Immature natural killer cell (primary cell): ENCODE measurements at regions not wholly inside any gene's neighbourhood (a gene's known extent, or its start where the extent isn't known, plus 50 kb on each side); places are given as distances from the start of the nearest gene placed in this dataset.
"Not testable (repeated sequence)": the region's sequence is repeated elsewhere in the genome, so short reads cannot be mapped to it uniquely, and the experiment has no call there.

ENCODE experiments used
- DNase-seq, 3 donors: peaks; one replicate each; pipeline ENCODE4 v3.0.0; 2022; ENCODE audit warnings: mixed read lengths in 1 of 3
- H3K27ac Mint-ChIP-seq, 6 donors: one replicate each; pipeline ENCODE4 v1.8.0; 2020; ENCODE audit warnings: mixed read lengths in 6 of 6, mild to moderate bottlenecking in 5 of 6, inconsistent platforms in 4 of 6, moderate library complexity in 3 of 6
- H3K27me3 Mint-ChIP-seq, 3 donors: one replicate each; pipeline ENCODE4 v1.8.0; 2020 to 2021; ENCODE audit warnings: low read depth in 3 of 3, mild to moderate bottlenecking in 3 of 3, mixed read lengths in 3 of 3, moderate library complexity in 3 of 3, inconsistent platforms in 1 of 3
- H3K36me3 Mint-ChIP-seq, 3 donors: one replicate each; pipeline ENCODE4 v1.8.0; 2020; ENCODE audit warnings: mixed read lengths in 3 of 3, inconsistent platforms in 2 of 3, mild to moderate bottlenecking in 2 of 3
- H3K4me1 Mint-ChIP-seq, 2 donors: one replicate each; pipeline ENCODE4 v1.8.0; 2020; ENCODE audit warnings: inconsistent platforms in 2 of 2, mild to moderate bottlenecking in 2 of 2, mixed read lengths in 2 of 2, moderate library complexity in 1 of 2
- H3K4me3 Mint-ChIP-seq, 5 donors: one replicate each; pipeline ENCODE4 v1.8.0; 2020; ENCODE audit warnings: mild to moderate bottlenecking in 5 of 5, mixed read lengths in 5 of 5, inconsistent platforms in 3 of 5, moderate library complexity in 3 of 5
- H3K9me3 Mint-ChIP-seq, 6 donors: one replicate each; pipeline ENCODE4 v1.8.0; 2020; ENCODE audit warnings: mild to moderate bottlenecking in 6 of 6, mixed read lengths in 6 of 6, inconsistent platforms in 4 of 6, moderate library complexity in 3 of 6

DNA sequence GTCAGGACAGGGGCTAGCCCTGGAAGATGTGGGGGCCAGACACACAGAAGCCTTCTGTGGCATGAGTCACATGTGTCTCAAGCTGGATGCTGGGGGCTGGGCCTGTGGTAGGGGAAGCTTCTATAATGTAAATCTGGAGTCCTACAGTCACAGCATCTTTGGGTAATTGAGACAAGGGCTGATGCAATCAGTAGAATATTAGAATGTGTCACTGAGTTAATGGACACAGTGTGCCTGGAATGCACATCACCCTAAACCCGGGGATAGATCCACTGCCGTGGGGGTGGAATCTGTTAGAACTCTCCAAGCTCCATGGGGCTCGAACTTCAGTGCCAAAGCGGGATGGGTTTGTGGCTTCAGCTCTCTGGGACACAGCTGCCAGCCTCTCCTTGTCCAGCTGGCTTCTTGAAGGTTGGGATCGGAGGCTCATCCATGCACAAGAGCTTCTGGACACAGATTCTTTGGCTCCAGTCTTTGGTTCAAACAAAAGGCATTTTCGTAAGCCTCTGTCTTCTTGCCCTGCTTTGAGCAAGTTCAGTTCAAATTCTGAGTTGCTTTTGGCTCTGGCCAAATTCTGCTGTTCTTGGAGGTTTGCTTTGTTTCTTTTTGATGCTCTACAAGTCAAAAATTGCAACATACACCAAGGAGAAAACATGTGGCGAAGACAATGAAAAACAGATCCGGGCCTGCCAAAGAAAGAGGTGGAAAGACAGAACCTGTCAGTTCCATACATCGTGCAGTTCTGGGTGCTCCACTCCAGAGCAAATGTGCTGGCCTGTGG, 194.8 kb upstream of the ZNF32 start:
- Mint-ChIP-seq H3K27ac (peak overlapping the region in 1 of 6 donors; percentile 22), H3K4me1 (peaks cover 26 to 39% of the 10 kb centered on the region in 2 donors), H3K9me3 (no peaks in the 10 kb centered on the region), H3K4me3 (no peak overlapping the region), H3K36me3 (no peaks in the 10 kb centered on the region), H3K27me3 (peaks cover 5 to 7% (median 6%) of the 10 kb centered on the region in 3 donors)
- no peak for DNase-seq

DNA sequence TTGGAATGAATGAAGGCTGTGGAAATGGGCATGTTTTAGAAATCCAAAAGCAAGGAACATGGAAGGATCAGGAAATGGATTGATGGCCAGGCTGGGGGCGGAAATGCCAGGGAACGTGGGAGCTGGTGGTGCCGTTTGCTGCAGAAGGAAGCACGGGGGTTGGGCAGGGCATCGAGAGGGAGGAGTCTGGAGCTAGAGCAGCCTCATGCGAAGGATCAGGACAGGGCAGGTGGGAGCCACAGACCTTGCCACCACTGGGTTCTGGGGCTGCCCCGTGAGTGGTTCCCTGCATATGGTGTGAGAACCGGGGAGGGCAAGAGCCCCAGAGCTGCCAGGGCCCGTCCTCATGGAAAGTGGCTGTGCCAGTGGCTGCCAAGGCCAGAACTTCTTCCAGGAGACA, 193.8 kb upstream of the ZNF32 start:
- Mint-ChIP-seq H3K9me3 (no peaks in the 10 kb centered on the region), H3K36me3 (no peaks in the 10 kb centered on the region), H3K27ac (peak overlapping the region in 2 of 6 donors; percentile 46 to 59), H3K27me3 (peaks cover 3 to 7% (median 6%) of the 10 kb centered on the region in 3 donors), H3K4me1 (peaks cover 23 to 35% of the 10 kb centered on the region in 2 donors), H3K4me3 (no peak overlapping the region)
- no peak for DNase-seq

DNA sequence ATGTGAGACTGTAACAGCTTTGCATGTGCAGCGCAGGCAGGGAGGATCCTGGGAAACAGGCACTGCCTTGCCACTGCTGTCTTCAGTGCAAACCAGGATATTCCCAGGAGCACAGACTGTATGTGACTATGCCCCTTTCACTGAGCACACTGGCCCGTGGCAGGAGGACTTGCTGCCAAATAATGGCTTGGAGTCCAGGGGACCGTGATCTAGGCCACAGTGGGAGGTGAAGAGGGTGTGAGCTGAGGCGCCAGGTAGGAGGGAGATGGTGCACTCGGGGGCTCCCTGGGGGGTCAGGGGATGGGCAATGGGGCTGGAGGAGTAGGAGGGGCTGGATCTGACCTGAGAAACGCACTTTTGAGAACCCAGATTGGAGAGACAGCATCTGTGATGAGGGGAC, 193.4 kb upstream of the ZNF32 start:
- no peaks in the 10 kb centered on the region for H3K36me3 Mint-ChIP-seq
- H3K27me3 Mint-ChIP-seq = peaks cover 3 to 7% (median 6%) of the 10 kb centered on the region in 3 donors
- H3K4me3 Mint-ChIP-seq = no peak overlapping the region
- H3K9me3 Mint-ChIP-seq = no peaks in the 10 kb centered on the region
- peak overlapping the region in 1 of 6 donors; percentile 59 for H3K27ac Mint-ChIP-seq
- DNase-seq = no peak
- H3K4me1 Mint-ChIP-seq = peaks cover 21 to 31% of the 10 kb centered on the region in 2 donors

DNA sequence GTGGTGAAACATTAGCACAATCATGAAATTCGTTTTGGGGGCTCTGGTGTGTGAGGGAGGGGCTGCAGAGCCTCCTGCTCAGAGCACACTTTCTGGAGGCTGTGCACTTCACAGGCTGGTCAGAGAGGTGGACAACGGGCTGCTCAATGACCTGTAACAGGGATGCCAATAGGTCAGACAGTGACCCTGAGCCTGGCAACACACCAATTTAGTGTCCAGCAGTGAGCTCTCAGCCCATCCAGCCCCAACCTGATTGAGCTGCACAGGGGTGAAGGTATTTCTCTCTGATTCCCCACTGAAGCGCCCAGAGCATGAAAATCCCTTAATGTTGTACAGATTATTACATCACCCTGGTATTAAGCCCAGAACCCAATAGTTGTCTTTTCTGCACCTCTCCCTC, 191.3 kb upstream of the ZNF32 start:
- no peak for DNase-seq
- Mint-ChIP-seq H3K36me3 (no peaks in the 10 kb centered on the region), H3K4me3 (no peak overlapping the region), H3K27ac (no peak overlapping the region), H3K4me1 (peaks cover 5 to 10% of the 10 kb centered on the region in 2 donors), H3K27me3 (peaks cover 3 to 10% (median 8%) of the 10 kb centered on the region in 3 donors), H3K9me3 (no peaks in the 10 kb centered on the region)

DNA sequence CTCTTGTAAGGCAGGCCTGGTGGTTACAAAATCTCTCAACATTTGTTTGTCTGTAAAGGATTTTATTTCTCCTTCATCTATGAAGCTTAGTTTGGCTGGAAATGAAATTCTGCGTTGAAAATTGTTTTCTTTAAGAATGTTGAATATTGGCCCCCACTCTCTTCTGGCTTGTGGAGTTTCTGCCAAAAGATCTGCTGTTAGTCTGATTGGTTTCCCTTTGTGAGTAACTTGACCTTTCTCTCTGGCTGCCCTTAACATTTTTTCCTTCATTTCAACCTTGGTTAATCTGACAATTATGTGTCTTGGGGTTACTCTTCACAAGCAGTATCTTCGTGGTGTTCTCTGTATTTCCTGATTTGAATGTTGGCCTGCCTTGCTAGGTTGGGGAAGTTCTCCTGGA, 186.1 kb upstream of the ZNF32 start:
- not testable (repeated sequence) for H3K27ac Mint-ChIP-seq, H3K4me3 Mint-ChIP-seq, H3K36me3 Mint-ChIP-seq, DNase-seq, H3K4me1 Mint-ChIP-seq, H3K9me3 Mint-ChIP-seq
- H3K27me3 Mint-ChIP-seq = peaks cover 5 to 19% (median 10%) of the 10 kb centered on the region in 3 donors

DNA sequence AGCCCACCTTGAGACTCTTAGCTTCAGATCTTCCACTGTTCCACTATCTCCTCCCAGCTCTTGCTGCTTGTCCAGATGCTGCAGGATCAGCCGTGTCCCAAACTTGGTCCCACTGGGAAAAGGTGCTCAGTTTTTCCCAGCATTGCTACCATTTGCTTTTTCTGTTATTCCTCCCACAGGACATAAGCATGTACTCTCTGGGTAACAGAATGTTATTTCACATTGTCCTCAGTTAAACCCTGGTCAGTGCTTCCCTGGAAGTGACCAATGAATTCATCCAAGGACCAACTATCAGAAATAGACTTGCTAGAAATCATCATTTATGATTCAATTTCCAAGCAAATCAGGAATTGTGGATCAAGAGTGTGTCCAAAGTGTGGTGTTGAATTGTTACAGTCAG, 179.2 kb upstream of the ZNF32 start:
- Mint-ChIP-seq H3K4me3 (no peak overlapping the region), H3K9me3 (peaks cover 0 to 1% (median 0%) of the 10 kb centered on the region in 6 donors), H3K4me1 (no peaks in the 10 kb centered on the region)

DNA sequence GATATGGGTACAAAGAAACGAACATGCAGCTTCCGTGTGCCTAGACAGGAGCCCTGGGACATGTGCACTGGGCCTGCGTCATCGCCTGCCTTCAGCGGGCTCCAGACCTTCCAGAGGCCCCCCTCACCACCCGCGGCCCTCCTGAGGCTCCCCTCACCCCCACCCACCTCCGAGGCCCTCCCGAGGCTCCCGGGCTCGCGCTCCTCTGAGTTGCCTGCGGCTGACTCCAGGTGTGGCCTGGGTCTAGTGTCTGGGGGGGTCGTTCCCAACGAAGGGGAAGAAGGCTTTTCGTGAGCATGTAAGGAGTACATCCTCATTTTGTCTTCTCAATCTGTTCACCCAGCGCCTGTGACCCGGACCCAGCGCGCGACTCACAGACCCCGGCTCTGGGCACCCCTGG, 177.3 kb upstream of the ZNF32 start:
- Mint-ChIP-seq H3K27ac (no peak overlapping the region), H3K4me1 (no peaks in the 10 kb centered on the region)

More for the DNA sequence above, 179.2 kb upstream of the ZNF32 start:
- H3K36me3 Mint-ChIP-seq = peaks cover 0 to 9% (median 4%) of the 10 kb centered on the region in 3 donors
- no peak overlapping the region for H3K27ac Mint-ChIP-seq
- H3K27me3 Mint-ChIP-seq = peaks cover 0 to 7% (median 4%) of the 10 kb centered on the region in 3 donors
- no peak for DNase-seq

DNA sequence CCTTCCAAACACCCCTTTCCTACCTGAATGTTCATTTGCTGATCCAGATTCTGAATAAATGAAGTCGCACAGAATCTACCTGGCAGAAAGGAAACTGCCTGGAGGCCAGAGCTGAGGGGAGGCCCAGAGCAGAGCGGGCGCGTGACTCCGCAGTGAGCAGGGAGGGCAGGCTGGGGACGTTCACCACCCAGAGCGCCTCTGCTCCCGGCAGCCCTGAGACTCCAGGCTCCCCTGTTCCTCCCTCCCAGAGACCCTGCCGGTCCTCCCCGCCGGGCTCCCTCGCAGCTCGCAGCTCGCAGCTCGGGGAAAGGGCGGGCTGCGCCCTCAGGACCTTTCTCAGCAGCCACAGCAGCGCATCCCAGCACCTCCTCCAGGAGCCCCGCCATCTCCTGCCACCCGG, 176.7 kb upstream of the ZNF32 start:
- Mint-ChIP-seq H3K36me3 (peaks cover 0 to 6% (median 0%) of the 10 kb centered on the region in 3 donors), H3K4me1 (no peaks in the 10 kb centered on the region), H3K9me3 (peaks cover 0 to 2% (median 0%) of the 10 kb centered on the region in 6 donors), H3K4me3 (no peak overlapping the region), H3K27me3 (peaks cover 0 to 2% (median 2%) of the 10 kb centered on the region in 3 donors), H3K27ac (no peak overlapping the region)
- no peak for DNase-seq

More for the DNA sequence above, 177.3 kb upstream of the ZNF32 start:
- Mint-ChIP-seq H3K27me3 (peaks cover 0 to 2% (median 2%) of the 10 kb centered on the region in 3 donors), H3K36me3 (peaks cover 0 to 9% (median 4%) of the 10 kb centered on the region in 3 donors), H3K9me3 (peaks cover 0 to 2% (median 0%) of the 10 kb centered on the region in 6 donors), H3K4me3 (no peak overlapping the region)
- DNase-seq = no peak

DNA sequence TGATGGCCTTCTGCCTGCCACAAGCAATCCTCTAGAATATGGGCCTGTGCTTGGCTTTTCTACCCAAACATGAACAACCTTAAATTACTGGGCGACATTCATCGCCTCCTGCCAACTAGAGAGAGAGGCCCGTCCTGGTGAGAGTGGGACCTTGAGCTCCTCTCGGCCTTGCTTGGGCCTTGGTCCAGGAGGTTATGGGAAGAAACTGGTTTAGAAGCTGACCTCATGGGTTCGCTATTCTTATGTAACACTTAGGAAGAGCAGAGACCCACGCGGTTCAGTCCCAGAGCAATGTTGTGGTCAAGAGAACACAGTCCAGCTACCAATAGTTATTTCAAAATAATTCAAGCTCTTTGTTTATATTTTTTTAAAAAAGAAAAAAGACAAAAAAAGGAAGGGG, 176.3 kb upstream of the ZNF32 start:
- Mint-ChIP-seq H3K4me3 (no peak overlapping the region), H3K4me1 (no peaks in the 10 kb centered on the region), H3K36me3 (peaks cover 0 to 8% (median 0%) of the 10 kb centered on the region in 3 donors), H3K9me3 (peaks cover 0 to 2% (median 0%) of the 10 kb centered on the region in 6 donors), H3K27me3 (peaks cover 0 to 3% (median 2%) of the 10 kb centered on the region in 3 donors), H3K27ac (no peak overlapping the region)
- no peak for DNase-seq

DNA sequence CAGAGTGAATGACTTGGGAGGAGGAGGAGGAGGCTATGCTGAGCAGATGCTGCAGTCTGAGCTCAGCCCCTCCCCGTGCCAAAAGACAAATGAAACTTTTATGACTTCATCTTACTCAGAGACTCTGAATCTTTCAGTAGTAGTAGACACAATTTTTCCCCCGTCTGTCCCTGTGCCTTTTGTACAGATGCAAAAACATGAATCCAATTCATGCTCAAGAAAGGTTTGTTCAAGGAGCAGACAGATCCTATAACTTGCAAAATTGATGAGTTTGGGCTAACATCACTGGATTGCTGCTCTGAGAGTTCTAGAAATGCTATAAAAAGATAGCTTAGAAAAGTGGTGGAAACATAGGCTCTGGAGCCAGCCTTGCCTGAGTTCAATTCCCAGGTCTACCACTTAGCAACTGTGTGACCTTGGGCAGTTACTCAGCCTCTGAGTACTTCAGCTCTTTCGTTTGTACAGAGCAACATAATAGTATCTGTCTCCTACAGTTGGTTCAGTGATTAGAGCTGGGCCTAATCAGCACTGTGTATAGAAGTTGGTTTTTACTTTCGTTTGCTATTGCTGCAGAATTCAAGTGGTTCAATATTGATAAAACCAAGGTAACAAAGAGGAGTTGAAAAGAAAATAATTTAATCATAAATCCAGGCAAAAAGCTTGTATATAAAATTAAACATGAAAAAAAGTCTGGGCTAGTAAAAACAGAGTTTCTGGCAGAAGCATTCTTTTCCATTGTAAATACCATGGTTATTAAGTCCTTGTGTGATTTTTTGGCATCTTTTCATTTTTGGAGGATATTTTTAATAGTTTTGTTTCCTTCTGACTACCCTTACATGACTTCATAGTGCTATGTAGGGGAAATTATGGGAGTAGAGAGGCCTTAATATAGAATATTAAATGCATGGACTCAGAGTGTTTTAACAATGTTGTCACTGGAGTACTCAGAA, 174.2 kb upstream of the ZNF32 start:
- Mint-ChIP-seq H3K9me3 (peaks cover 0 to 2% (median 0%) of the 10 kb centered on the region in 6 donors), H3K4me3 (no peak overlapping the region), H3K27ac (peak overlapping the region in 1 of 6 donors; percentile 53)

DNA sequence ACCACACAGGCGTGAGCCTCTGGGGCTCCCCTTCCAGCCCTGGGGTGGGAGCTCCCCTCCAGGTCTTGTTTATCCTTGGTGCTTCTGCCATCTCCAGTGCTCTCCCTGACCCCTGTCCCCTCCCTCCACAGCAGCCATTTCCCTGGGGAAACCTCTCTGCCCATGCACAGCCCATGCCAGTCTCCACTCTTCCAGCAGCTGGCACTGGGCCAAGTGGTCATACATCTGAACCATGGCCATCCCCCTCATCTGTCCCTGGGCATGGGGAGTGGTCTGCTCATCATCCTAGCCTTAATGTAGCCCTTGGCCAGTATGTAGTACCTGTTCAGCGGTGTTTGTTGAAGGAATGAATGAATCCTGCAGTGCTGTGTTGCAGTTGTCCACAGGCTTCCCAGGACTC, 172.4 kb upstream of the ZNF32 start:
- H3K4me3 Mint-ChIP-seq = no peak overlapping the region
- H3K9me3 Mint-ChIP-seq = peaks cover 0 to 4% (median 0%) of the 10 kb centered on the region in 6 donors
- H3K27me3 Mint-ChIP-seq = peaks cover 2 to 7% (median 3%) of the 10 kb centered on the region in 3 donors
- H3K36me3 Mint-ChIP-seq = peaks cover 0 to 8% (median 0%) of the 10 kb centered on the region in 3 donors
- H3K27ac Mint-ChIP-seq = no peak overlapping the region
- H3K4me1 Mint-ChIP-seq = peaks cover 23 to 24% of the 10 kb centered on the region in 2 donors
- DNase-seq = no peak

More for the DNA sequence above, 174.2 kb upstream of the ZNF32 start:
- Mint-ChIP-seq H3K36me3 (peaks cover 0 to 8% (median 0%) of the 10 kb centered on the region in 3 donors), H3K27me3 (peaks cover 2 to 5% (median 3%) of the 10 kb centered on the region in 3 donors), H3K4me1 (peaks cover 6% of the 10 kb centered on the region in 2 donors)
- DNase-seq = no peak

DNA sequence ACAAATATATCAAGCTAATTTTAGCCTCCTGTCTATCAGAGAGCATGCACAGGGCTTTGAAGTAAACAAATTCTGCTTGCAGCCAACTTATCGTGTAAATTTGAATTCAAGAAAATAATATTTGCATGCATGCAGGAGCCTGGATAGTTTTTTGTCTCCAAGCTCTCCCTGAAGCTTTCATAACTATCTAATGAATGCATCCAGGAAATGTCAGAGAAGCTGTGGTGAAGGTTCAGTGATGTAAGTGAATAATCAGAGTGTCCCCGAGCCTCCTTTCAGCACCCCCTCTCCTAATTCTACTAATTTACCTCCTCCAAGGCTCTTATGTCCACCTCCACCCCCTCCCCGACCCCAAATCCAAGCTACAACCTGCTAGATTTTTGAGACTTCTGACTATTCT, 172.0 kb upstream of the ZNF32 start:
- peaks cover 0 to 8% (median 0%) of the 10 kb centered on the region in 3 donors for H3K36me3 Mint-ChIP-seq
- H3K9me3 Mint-ChIP-seq = peaks cover 0 to 4% (median 0%) of the 10 kb centered on the region in 6 donors
- DNase-seq = no peak
- peaks cover 28% of the 10 kb centered on the region in 2 donors for H3K4me1 Mint-ChIP-seq
- H3K4me3 Mint-ChIP-seq = no peak overlapping the region
- H3K27me3 Mint-ChIP-seq = peaks cover 2 to 8% (median 3%) of the 10 kb centered on the region in 3 donors
- no peak overlapping the region for H3K27ac Mint-ChIP-seq

DNA sequence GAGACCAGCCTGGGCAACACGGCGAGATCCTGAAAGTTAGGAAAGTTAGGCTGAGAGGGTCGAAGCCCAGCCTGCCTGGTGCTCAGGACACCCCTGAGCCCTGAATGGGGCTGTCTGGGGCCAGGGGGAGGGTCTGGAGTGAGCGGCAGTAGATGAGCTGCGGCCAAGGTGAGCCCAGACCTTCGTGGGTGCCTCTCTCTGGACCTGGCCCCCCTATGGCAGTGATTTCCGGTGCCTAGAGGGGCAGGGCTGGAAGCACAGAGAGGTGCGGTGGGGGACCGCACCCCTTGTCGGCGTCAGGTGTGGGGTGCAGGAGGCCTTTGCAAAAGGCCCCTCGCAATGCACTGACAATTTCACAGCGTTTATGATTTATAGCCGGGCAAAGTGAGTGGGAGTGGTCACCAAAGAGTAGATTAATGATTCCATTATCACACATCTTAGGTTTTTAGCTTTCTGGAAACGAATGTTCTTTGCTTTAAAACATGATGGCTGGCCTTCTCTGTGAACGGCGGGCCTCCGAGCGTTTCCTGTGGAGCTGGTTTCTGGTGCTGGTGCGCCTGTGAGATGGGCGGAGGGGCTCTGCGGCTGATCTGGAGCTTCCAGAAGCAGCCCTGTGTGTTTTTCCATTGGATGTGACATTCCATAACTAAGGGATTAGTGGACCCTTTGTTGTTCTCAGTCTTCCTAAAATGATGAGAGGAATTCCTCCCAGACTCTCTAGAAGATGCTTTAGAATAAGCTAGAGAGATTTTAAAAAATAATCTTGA, 171.0 kb upstream of the ZNF32 start:
- no peak for DNase-seq
- peaks cover 0 to 4% (median 0%) of the 10 kb centered on the region in 6 donors for H3K9me3 Mint-ChIP-seq
- peaks cover 37 to 38% of the 10 kb centered on the region in 2 donors for H3K4me1 Mint-ChIP-seq
- H3K27me3 Mint-ChIP-seq = peaks cover 2 to 8% (median 3%) of the 10 kb centered on the region in 3 donors
- H3K4me3 Mint-ChIP-seq = no peak overlapping the region
- H3K27ac Mint-ChIP-seq = no peak overlapping the region
- H3K36me3 Mint-ChIP-seq = peaks cover 0 to 8% (median 0%) of the 10 kb centered on the region in 3 donors
